ENCODE measurements at regions not wholly inside any gene's neighbourhood (a gene's known extent, or its start where the extent isn't known, plus 50 kb on each side); places are given as distances from the start of the nearest gene placed in this dataset.

DNA sequence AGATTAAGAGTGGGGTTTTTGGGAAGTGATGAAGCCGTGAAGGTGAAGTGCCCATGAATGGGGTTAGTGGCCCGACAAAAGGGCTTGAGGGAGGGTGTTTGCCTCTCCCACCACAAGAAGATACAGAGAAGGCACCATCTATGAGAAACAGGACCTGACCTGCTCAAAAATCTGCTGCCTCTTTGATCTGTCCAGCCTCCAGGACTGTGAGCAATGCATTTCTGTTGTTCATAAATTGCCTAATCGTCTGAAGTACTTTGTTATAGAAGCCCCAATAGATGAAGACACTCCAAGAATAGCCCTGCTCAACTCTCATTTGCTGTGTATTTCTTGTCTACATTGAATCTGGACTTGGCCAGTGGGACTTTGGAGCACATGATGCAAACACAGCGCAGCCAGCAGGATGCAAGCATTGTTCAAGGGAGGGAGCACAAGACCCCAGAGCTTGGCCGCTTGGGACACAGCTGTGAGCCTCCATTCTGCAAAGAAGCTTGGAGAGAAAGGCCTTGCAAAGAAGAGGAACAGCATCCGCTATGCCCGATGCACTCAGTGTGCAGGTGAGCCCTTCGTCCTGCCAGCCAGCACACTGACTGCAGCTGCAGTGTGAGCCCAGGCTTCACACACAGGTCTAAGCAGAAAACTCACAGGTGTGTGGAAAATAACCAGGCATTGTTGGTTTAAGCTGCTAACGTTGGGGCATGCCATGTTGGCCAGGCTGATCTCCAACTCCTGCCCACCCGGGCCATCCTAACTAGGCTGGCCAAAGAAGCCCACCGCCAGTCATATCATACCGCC is 73.2 kb upstream of the KLF6 start:
- no peak for FAIRE-seq

DNA sequence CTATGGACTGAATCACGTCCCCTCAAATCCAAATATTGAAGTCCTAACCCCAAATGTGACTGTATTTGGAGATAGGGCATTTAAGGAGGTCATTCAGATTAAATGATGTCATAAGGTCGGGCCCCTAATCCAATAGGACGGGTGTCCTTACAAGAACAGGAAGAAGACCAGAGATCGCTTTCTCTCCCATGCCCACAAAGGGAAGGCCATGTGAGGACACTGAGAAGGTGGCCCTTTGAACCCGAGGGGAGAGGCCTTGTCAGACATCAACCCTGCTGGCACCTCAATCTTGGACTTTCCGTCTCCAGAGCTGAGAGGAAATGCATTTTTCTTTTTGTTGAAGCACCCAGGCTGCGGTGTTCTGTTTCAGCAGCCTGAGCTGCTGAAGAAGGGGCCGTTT is 72.3 kb upstream of the KLF6 start:
- FAIRE-seq, result no peak

DNA sequence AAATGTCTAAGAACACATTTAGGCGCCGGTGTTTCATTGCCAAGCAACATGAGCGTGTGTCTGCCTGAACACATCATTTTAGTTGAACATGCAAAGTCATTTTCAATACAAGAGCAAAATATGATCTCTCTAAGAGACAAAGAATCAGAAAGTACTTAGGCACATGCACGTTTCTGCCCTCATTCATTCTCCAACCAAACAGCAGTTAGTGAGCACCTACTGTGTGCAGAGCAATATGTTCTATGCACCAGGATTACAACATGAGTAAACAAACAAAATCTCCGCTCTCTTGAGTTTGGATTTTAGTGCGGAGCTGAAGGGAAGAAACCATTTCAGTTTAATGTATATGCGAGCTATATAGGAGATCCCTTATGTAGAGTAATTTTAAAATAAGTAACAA is 71.6 kb upstream of the KLF6 start:
- no peak for FAIRE-seq

DNA sequence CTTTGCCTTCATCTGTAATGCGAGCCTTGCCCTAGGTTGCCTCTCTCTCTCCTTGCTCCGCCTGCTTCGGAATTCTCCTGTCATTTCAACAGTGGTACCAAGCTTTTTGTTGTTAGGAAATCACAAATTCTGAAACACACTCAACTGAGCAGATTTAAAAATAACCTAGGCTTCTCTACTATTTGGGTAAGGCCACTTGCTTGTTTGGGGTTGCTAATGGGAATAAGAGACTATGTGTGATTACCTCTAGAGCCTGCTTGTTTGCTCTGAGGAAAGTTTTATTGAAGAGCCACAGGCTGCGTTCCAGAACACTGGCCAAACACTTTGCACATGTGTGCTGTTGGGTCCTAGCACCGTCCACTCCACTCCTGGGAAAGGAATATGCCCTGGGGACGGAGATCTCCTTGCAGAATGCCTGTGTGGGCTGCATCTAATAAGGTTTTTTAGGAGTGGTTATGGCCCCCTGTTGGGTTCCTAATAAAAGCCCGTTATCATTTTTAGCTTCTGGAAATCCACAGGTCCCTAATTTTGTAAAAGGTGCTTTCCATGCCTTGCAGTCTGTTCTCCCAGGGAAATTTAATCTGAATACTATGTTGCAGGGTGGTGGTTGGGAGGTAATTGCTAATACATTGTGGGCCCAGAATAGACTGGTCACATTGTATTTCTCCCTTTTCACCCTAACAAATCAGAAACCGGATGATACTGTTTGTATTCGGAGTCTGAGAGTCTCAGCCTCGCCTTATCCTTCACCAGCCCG is 68.7 kb upstream of the KLF6 start:
- FAIRE-seq, result peak; percentile 85

DNA sequence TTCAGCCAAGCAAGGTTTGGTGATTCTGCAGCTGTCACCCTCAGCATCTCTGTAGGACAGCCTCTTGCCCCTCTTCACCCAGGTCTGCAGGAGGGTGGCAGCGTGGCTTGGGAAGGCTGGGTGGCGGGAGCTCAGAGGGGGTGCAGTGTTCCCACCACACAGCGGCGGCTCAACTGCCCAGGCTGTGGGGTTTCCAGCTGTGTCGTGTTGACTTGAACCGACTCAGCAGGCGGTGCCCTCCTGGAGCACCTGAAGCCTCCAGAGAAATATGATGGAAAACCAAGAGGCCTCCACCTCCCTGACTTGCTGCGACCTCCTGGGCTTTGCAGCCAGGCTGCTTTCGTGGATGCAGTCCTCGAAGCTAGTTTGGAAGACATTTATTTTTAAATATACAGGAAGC is 68.0 kb upstream of the KLF6 start:
- FAIRE-seq, result no peak

DNA sequence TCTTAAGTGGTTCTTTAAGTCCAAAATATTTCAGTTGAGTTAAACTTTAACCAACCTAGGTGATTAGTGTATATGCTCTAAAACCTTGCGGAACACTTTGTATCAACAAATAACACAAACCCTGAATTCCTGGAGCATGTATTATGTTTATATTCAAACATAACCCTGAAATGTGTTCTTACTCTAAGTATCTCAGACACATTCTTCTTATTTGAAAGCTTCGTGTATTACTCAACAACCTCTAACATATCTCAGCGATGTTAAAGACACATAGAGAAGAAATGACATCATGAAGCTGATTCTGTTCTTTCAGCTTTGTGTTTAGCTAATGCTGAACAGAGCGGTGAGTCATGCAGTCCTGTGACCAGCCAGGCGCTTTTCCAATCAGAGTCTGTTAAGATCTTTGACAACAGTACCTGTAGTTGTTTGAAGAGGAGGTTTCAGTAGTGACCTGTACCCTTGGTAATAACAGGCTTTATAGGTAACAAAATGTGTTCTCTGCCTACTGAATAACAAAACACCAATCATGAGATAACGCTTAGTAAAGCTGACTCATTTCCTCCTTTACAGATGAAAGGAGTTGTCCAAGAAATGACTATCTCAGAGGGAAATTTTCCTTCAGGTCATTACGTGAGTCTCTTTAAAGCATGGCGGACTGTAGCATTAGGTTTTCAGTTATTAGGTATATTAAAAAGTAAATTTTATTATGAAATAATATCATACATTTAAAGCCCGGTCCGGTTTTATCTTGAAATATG is 67.3 kb upstream of the KLF6 start:
- FAIRE-seq, result peak; percentile 100

DNA sequence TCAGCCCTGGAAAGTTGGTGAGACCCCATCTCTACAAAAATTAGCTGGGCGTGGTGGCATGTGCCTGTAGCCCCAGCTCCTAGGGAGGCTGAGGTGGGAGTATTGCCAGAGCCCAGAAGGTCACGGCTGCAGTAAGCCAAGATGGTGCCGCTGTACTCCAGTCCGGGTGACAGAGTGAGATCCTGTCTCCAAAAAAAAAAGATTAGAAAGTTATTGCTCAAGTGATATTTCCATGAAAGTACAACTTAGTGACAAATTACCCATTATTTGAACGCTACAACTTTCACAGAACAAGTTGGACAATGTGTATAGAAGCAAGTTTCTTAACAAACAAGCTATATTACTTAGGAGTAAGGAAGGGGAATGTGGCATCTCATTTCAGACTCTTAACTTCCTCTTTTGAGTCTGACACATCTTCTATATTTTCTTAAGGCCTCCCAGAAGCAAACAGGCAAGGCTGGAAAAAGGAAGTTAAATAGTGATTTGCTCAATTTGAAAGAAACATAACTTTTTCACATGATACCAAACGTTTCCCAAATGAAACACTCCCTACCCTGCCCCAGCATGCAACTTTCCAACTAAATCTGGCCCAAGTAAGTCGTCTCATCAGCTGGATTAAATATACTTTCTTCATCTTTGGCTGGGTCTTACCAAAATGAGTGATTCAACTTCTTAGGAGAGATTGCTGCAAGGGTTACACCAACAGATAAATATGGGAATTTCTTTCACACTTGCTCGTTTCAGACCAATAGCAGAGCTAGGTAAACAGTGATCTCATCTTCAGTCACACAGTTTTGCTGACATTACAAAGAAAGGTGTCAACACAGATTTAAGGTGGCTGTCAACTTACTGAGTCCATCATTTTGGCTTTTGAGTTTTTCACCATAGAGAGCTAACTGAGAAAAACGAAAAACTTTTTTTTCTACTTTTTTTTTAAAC is 66.3 kb upstream of the KLF6 start:
- FAIRE-seq, result peak; percentile 70

DNA sequence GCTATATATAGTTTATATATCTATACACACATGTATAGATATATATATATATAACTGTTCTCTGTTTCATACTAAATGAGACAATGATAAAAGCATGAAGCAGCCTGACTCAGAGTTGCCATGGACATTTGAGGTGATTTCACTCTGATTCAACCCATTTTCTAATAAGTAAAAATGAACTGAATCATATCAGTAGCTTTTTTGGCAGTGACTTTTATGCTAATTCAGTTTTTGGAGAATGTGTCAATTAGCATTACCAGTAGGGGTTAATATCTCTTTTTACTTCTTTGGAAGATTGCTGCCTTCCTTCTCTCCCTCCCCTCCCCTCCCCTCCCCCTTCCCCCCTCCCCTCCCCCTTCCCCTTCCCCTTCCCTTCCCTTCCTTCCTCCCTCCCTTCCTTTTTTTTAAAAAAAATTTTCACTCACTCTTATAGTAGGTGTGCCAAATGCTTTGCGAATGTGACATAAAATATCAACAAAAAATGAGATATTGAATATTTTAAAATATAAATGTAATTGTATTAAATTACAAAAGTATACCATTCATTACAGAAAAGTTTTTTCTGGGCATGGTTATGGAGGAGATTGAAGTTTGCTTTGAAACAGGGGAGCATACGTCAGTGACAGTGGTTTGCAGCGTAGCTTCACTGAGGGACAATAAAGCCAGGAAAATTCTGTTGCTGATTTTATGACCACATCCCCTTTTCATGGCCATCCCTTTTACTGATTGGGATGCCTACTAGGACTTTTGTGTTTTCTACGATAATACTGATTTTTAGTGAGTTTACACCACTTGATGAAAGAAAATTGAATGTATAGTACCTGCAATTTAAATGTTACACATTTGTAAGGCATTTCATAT is 64.0 kb upstream of the KLF6 start:
- FAIRE-seq, result no peak

DNA sequence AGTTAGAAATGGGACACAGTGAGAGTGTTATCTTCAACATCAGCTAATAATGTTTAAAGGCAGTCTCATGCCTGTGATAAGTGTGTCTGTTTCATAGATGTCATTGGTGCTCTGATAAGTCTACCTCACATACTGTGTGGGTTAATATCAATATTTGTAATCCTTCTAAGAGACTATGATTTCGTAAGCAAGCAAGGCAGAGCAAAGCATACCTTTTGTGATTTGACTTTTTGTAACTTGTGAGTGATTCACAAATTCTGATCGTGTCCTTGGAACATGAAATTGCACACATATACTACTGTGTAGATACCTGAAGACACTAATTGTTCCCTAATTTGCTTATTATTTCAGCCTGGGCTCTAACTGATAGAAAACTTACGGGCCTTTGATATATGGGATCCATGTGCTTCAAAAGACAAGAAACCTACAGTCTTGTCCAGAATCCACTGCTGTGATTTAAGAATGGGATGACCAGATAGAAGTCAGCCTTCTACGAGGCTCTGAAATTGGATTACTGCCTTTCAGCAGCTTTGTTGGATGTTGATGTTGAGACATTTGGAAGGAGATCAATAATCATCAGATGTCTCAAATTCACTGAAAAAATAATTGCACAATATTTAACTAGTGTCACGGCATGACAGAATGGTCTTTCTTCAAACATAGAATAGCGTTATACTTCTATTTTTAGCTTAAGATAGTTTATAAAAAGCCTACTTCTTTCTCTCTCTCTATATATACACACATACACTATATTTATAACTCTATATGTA is 63.2 kb upstream of the KLF6 start:
- no peak for FAIRE-seq

DNA sequence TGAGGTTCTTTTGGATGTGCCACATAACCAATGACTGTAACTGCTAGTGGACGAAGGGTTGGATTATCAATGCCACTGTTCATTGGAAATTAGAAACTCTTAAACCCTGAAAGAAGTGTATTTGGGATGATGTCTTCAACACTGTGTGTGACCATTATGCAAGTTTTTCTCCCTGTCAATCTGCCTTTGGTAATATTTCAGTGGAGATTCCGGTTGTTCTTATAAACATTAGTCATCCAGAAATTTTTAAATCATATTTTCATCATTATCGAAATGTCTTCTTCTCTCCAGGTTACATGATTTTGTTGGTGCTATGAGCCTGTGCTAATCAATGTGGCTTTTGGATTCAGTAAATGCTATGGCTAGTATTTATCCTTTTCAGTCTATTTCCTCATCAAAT is 61.7 kb upstream of the KLF6 start:
- FAIRE-seq, result no peak

DNA sequence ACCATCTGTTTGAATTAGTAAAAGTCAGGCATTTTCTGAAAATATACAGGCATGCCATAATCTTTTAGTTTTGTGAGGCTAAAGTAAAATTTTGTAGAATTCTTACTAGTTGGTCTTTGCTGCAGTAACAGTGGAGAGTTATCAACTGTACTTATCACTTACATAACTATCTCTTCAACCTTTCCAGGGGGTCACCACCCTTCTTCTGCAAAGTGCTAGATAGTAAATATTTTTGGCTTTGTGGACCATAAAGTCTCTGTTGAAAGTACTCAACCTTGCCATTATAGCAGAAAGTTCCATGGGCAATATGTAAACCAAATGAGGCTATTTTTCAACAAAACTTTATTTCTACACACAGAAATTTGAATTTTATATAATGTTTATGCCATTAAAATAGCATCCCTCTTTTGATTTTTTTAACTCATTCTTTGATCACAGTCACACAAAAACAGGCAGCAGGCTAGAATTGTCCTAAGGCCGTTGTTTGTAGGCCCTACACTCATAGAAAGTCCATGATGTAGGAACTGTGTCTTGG is 59.5 kb upstream of the KLF6 start:
- FAIRE-seq, result no peak

DNA sequence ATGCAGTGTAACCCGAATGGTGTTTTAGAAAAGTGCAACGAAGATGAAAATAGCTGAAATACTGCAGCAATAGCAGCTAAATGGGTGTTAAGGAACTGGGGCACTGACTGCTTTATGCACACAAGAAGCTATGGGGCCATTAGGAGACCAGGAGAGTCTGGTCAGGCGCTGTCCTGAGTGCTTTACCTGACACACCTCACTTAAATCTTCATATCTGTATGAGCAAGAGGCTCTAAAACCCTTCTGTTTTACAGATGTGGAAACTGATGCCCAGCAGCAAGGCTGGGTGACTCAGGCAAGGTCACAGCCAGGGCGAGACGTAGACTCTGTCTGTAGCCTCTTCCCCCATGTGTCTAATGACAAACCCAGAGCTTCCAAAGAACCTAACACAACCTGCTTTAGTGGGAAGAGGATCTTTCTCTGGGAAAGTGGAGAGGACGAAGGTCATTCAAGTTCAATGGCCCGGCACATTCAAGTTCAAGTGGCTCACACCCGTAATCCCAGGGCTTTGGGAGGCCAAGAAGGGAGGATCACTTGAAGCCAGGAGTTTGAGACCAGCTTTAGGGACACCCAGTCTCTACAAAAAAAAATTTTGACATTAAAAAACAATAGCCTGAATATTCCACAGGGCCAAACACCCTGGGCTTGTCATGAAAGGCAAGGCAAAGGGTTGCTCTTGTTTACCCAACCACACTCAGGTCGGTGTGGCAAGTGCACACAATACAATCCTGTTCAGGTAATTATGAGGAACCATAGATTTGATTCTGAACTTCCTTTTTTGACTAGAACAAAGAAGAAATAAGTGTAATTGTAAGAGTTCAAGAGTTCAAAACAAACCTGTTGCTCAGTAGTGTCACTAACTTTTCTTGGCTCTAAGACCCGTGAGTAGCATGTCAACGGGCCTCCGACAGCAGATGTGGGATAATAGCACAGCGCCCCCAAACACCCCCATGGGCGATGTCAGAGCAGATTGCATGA is 53.7 kb upstream of the KLF6 start:
- FAIRE-seq, result no peak

DNA sequence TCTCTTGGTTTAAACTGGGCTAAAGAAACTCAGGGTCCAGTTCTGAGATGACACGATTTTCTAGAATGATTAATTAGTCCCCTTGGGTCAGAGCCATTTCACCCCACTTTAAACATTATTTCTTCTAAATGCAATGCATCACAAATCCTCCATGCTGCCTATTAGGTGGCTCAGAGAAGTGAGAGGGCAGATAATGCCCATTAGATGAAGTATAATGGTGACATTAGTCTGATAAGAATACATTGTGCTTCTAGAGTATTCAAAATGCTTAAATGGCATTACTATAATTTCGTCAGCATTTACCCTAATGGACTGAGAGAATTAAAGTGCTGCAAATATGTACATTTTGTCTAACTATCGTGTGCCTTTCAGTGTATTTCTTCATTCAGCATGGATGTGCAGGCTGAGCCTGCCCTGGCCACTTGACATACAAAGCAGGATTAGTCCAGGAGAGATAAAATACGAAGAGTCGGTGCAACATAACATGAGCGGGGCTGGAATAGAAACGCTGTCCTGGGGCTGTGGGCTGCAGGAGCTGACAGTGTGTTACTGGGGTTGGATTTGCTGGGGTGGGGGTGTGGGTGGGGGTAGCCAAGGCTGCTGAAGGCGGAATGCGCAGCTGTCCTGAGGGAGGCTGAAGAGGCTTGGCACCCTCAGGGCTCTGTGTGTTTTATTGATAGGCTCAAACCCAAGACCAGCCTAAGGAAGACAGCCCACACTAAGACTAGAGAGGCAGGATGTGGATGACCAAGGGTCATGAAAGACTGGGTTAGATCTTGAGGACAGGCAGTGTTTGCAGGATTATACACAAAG is 52.8 kb upstream of the KLF6 start:
- FAIRE-seq, result no peak

DNA sequence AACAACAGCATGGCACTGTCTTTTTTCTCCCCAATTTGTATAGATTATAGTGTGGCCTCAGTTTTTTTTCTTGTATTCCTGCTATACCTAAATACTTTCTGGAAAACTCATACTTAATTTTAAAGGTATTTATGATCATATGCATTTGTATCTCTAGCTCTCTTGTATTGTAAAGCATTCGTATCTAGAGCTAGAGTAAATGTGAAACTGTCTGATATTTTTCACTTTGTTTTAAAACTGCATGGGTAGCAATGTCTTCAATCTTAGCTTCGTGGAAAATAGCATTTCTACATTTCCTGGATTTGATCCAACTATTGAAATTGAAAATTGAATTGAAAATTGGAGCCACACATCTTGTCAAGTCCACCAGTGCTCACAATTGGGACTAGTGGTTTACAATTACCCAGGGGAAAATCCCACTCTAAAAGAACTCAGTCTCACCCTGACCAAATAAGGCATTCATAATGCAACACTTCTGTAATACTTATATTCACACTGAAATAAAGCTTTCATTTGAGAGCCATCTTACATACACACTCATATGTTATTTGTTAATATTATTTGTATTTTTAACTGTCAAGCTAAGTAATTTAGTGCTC is 51.3 kb upstream of the KLF6 start:
- peak; percentile 13 for FAIRE-seq

DNA sequence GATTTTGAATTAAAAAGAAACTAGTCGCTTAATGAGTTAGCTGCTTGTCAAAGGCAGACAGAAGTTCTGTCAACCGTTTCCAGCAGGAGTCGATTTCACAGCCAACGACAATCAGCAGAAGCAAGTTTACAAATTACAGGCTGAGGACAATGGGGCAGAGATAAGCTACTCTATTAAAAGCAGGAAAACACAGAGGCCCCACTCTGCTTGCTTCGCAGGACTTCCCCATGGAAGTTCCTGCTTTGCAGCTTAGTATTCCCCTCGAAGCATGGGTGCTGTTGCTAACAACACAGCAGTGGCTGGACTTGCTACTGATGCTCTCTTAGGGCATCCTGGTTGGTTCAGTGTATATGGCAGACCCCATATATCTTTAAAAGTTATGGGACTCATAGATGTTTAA is 50.8 kb upstream of the KLF6 start:
- FAIRE-seq, result no peak

DNA sequence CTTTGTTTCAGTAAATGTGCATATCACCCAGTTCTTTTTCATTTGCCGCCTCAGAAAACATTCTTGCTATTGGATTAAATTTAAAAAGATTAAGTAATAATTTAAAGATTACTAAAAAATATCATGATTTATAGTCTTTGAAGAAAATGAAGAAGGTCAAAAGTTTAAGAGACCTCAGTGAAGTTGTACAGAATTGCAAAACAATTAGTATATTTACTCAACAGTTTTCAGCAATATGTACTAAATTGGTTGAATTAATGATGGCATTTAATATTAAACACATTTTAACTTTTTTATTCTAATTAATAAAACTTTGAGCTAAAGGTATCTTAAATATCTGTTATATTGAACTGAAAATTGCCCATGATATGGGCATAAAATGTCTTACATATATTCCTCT is 49.9 kb upstream of the KLF6 start:
- FAIRE-seq, result no peak

Measured in G401.6 (cell line).